ENCODE measurements at regions not wholly inside any gene's neighbourhood (a gene's known extent, or its start where the extent isn't known, plus 50 kb on each side); places are given as distances from the start of the nearest gene placed in this dataset.

DNA sequence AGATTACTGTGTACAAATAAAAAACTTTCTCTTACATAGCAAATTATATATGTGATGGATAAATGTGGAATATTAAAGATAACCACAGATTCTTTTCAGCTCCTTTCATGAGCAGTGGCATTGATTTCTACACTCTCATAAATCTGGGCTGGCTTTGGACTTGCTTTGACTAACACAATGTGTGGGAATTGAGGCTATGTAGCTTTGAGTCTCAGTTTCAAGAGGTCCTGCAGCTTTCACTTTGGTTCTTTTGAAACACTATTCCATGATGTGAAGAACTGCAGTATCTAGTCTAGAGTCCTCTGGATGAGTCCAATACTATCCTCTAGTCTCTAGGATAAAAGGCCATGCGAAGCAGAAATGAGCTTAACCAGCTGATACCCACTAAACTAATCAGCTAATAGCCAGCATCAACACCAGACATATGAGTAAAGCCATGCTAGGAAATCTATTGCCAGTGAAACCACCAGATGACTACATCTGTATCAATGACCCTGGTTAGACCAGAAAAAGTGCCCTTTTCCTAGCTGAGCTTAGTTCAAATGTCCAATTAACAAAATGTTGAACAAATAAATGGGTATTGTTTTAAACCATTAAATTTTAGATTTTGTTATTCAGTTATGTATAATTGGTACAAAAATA is 274.9 kb upstream of the ZPLD1 start:
- DNase-seq: no peak

DNA sequence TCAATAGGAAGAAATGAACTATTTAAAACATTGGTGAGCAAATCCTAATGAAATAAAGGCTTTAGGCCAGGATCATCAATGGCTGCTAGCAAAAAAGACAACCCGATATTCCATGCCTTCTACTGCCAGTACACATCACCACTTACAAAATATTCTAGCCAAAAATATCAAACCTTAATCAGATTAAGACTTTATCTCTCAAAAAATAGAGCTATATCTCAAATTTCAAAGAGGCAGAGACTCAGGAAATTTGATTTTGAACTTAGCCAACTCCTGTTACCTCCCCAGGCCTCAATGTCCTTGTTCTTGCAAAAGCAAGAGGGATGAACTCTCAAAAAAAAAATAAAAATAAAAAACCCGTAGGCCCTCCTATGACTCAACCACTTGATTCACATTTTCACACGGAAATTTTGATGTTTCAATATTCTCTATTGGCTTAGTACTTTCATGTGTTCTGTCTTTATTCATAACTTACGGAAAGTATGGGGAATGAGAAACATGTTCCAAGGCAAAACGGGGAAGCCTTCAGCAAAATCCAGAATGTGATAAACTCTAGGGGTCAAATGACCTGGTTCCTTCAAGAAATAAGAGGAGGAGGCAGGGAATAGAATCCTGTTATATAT is 273.3 kb upstream of the ZPLD1 start:
- no peak for DNase-seq

DNA sequence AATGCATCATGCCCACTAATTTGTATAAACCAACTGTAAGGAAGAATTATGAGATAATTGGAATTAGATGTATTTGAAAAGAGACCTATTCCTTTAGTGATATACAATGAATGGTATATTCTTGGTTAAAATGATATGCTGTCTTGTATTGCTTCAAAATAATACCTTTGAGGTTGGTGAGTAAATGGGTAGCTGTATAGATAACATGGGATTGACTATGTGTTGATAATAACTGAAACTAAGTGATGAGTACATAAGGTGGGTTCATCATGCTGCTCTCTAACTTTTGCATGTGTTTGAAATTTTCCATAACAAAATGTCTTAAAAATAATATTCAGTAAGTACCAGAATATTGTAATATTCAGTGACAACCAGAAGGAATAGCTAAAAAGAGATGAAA is 272.6 kb upstream of the ZPLD1 start:
- DNase-seq: no peak

DNA sequence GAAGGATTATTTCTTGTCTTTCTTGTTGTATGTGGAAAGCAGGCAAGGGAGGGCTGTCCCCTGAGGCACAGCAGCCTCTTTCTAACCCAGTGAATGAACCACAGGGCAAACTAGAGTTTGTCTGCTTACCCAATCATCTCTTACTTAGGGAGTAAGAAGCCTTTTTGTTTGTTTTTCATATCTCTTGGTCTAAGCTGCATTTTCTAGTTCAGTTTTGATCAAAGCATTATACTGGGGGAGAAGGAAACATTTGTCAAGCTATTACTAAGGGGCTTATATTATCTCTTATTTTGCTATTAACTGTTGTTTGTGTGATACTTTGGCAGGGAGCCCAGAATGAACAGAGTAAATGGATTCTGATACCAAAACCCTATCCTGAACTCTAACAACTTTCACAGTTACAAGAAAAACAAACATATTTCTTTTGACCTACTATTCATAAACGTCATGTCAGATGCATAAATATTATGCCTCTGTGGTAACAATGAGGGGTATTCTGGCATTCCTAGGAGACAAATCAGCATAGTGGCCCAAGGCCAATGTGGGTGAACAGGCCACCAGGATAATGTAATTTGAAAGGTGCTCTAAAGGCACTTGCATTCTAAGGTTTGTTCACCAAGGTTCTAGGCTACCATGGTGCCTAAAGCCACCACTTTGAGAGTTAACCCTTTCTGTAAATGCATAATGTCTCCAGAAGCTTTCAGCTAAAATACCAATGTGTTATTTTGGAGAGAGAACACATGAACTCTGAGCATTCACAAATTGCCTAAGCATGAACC is 271.6 kb upstream of the ZPLD1 start:
- DNase-seq: no peak

DNA sequence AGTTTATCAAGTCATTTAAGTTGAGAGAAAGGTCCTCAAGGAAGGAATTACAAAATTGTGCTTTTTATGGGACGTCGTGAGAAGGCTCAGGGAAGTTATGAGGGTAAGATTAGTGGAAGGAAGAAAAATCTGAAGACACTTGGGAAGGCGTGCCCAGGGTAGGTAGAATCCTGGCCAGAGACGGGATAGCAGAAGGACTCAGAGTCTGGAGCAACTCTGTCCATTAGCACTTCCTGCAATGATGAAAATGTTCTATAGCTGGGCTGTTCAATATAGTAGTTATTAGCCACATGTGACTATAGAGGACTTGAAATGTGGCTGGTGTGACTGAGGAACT is 271.0 kb upstream of the ZPLD1 start:
- no peak for DNase-seq

DNA sequence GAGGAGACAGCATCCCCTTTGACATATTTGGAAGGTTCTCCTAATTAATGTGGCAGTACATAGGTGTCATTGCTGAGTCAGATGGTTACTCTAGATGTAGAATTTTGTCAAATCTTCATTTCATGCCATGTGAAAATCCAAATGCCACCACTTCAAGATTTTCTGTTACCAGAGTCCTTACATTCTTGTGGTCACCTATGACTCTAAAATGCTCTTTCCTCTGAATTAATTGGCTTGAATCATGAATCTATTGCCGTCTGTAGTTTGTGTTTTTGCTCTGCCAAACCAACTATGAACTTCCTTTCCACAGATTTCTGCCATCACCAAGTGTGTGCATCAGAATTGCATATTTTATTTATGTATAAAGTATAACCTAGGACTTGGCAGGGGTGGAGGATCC is 269.4 kb upstream of the ZPLD1 start:
- DNase-seq: no peak

DNA sequence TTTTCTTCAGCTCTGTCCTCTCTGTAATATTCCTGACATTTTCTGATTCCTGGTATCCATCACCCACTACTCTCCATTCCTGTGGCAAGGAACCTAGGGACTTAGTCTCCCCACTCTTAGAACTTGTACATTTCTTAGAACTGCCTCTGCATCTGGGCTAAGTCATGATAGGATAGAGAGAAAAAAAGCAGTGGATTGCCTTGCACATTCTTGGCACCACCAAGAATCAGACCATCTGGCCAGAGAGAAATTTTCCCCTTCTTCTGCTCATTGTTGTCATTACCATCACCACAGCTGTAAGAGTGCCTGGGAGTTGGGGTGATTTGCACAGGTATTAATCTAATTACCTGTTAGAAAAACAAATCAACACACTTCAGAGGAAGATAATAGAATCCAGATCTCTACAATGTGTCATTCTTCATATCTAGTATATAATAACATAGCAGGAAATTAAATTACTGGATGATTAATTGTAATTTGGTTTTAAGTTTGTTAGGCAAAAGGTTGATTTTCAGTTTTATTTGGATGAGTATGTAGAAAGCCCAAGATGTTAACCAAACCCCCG is 264.8 kb upstream of the ZPLD1 start:
- no peak for DNase-seq

DNA sequence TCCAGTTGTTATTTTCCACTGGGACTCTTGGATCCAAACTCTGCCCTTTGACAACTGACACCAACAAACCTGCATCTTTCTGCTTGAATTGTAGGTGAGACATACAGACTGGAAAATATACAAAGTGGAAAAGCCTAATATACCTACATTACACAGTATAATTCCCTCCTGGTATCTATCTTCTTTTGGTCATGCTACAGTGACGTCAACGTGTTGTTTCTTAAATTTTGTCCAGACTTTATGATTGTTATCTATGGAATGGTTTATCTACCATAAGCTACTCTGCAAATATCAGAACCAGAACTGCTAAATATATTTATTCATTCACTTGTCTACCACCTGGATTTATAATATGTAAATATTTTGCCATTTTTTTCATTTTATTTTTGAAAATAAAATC is 264.3 kb upstream of the ZPLD1 start:
- DNase-seq: no peak

DNA sequence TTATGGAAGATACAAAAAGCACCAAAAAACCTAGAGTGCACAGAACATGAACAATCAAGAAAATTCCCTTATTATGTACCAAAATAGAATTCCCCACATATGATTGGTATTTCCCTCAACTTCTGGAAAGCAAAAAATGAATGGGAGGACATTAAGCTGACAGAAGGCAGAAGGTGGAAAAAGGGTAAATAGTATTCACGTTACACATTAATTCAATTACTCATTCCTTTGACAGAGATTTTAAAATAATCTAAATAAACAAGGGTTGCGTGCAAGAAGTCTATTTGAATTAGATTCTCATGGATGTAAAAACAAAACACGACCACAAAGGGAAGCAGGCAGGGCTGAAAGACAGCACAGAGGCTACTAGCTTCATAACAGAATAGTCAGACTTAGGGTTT is 260.5 kb upstream of the ZPLD1 start:
- DNase-seq: no peak

DNA sequence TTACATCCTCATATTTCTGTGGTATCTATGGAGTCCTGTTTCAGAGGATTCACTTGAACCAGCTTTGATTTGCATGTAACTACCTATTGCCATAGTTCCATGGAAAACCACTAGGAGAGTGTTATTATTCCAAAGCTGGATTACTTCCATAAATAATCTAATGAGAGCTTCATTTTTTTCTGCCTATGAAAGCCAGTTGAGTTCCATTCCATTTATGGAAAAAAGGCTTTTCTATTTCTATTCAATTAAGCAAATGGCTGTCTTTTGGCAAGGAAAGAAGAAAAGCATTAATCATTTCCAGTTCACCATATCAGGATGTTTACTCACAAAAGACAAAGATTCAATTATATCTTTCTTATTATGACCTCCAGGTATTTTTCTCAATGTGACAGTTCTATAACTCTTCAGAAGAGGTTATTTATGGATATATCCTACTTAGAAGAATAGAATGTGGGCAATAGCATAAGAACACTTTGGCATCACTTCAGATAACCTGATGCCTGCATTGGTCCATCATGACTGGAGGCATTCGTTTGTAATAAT is 259.9 kb upstream of the ZPLD1 start:
- no peak for DNase-seq

DNA sequence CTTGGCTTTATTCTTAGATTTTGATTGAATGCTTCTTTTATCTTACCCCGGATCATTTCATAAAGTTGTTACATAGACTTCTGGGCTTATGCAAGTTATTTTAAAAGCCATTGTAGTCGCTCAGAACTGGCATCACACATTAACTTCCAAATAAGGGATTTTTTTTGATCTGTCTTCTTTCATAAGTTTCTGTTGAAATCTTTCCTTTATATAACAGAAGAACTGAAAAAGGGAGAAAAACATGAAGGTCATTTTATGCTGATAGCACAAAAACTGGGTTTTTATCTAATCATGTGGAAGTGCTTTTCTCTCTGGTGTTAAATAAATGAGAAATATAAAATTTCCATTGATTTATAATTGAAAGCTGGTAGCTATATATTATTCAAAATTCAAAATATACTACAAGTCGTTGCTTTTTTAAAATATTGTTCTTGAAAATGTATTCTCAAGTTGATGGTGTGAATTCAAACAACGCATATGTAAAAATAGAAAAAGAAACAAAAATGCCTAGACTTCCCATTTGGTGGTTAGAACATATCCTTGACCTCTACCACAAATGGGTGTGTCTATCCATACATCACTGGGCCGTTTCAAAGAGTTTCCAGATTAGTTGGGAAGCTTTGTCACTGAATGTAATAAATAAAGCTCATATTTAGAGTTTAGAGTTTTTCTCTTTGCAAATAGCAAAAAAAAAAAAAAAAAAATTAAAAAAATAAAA is 258.3 kb upstream of the ZPLD1 start:
- no peak for DNase-seq

DNA sequence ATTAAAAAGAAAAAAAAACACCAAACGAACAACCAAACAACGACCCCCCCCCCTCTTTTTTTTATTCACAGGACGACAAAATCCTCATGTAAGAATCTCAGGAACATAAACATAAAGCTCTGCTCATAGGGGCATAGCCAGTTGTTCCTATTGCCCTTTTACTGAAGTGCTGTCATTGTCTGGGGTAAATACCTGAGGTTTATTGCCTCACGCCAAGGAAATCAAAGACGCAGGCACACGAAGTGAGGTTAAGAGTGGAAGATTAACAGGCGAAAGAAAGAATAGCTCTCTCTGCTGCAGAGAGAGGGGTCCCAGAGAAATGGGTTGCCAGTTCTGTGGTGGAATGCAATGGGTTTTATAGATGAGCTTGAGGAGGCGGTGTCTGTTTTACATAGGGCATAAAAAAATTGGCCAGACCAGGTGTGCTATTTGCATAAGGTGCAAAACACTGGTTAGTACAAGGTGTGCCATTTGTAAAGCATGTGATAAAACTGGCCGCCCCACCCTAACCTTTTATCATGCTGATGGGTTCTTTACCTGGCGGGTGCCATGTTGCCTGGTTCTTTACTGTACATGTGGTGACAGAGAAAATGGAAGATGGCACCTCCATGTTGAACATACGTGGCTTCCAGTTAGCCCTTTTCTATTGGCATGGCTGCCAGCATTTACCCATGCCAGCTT is 257.6 kb upstream of the ZPLD1 start:
- DNase-seq: no peak

DNA sequence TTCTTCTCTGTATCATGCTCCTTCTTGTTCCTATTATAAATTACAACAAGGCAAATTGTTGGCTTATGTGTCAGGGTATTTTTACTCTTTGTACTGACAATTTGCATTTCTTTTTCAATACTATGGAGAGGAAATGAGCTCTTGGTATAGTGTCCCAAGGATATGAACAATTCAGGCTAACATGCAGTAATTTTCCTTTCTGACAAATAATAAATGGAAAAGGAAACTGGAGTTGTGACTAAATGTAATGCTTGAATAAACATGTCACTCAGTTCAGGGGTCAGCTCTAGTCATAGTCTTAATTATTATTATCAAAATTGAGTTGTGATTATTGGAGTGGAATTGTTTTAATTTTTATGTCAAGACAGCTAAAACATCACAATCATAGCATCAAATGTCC is 256.0 kb upstream of the ZPLD1 start:
- no peak for DNase-seq

DNA sequence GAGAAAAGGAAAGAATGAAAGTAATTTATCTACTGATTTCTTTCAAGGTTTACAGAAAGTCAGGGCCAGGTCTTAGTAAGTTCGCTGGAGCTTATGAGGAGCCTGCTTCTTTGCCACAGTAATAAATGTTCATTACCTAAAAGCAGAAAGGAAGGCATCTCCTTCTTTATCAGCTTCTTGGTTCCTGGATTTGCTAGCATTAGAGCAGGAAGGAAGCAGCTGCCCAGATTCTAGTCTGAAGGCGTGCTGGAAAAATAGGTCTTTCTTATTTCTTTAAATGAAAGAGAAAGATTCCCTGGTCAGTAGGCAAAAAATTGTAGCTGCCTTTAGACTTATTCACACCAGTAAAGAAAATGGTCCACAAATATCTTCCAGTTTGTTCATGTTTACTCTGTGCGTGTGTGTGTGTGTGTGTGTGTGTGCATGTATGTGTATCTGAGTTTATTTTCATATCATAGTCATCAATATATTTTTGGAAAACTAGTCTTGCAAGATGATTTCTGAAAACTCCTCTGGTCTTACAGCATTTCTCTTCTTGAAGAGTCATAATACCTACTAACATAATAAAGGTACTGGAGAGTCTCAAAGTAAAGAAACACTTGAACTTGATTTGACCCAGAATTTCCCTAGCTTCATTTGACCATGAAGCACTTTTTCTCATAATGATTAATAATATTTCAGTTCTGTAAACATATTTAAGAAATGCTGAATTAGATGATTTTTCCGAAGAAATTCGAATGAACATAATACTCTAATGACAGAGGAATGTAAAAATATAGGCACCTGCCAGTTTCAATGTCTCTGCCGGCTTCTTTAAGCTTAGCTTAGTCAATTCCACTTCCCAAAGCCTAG is 255.3 kb upstream of the ZPLD1 start:
- no peak for DNase-seq

DNA sequence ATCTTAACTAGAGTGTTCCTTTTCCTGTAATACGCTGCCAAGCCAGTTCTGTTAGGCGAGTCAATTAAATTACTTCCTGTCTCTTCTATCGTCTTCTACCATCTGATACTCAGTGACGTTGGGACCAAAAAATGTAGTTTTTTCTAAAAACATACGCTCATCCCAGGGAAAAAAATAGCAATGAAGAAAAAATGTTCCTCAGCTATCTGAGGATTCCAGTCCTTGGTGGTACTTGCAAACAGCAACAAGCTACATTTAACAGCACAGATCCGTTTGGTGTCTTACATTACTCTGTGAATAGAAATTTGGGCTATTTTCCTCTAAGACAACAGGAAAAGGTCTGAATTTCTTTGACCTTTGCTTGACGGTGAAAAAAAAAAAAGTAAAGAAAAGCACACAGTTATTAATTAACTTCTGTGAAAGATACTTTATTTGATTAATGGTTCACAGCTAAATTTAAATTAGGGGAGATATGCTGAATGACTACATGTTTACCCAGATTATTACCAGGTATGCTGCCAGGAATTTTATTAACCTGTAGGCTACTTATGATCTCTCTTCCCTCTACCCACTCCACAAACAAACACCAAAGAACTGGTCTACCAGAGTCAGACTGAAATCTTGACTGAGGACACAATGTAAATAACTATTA is 254.4 kb upstream of the ZPLD1 start:
- peak; percentile 62 for DNase-seq

DNA sequence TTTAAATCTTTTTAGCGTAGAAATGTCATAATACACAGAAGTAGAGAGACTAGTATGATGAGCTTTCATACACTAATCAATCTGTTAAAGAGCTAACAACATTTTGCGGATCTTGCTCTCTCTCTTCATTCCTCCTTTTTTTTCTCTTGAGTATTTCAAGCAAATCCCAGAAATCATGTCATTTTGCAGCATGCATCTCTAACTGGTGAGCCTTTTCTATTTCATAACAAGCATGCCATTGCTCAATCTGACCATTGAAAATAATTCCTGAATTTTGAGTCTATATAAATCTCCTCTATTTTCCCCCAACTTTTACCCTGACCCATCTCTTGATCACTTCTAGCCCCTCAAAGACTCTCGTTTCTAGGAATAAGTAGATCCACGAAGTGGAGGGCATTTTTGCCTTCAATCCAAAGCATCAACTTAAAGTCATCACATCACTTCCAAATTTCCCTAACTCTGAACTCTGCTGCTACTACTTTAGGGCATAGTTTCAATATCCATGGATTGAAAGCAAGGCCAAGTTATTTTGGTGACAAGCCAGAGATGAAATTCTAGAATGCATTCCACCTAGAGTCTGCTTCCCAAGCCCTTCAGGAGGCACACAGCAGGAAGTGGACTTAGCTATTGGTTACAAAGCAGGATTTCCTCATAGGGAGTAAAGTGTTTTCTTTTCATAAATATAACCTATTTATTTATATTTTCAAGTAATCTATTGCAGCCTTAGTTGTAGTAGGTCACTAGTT is 253.5 kb upstream of the ZPLD1 start:
- DNase-seq: peak; percentile 75

DNA sequence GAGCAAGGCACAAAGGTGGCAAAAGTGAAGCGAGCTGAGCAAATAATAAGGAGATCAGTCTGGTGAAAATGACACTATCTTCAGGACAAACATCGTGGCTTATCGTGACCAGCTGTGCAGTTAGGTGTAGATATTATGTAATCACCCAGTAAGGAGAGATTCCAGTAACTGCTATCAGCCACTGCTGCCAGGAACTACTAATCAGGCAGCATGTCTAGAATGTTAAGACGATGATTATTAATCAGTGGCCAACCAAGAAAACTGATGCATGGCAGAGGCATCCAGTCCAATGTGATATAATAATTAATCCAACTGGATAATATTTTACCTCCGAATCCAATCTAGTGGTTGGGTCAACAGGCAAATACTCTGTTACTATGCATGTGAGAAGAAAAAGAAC is 252.7 kb upstream of the ZPLD1 start:
- DNase-seq: no peak

DNA sequence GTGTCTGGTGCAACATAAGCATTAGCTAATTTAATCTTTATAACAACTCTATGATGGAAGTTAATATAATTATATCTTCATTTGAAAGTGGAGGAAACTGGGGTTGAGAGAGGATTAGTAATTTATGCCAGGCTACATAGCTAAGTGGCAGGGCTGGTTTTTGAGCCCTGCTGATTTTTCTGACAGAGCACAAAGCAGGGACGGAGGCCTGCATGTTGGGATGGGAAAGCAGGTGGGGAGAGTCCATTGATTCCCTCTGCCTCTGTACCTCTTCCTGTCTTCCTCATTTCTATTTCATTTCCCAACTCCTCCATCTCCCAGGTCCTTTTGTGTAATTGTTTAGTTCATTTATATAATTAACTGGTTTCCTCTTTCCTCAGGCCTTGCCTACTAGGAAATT is 251.6 kb upstream of the ZPLD1 start:
- no peak for DNase-seq

DNA sequence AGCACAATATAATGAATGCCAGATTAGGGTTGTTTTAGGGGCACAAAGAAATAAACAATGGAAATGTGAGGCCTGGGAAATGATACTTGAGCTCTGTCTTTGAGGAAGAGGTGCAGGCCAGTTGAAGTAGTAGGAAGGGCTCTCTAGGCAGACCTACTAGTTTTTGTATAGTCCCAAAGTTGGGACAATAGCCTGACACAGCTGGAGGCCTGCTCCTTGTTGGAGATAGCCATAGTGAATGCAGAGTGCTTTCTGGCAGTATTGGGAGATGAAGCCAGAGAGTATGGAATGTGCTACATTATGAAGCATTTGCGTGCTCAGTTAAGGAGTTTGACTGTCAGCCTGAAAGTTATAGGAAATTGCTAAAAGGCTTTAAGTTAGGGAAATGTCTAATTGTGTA is 251.2 kb upstream of the ZPLD1 start:
- DNase-seq: no peak

DNA sequence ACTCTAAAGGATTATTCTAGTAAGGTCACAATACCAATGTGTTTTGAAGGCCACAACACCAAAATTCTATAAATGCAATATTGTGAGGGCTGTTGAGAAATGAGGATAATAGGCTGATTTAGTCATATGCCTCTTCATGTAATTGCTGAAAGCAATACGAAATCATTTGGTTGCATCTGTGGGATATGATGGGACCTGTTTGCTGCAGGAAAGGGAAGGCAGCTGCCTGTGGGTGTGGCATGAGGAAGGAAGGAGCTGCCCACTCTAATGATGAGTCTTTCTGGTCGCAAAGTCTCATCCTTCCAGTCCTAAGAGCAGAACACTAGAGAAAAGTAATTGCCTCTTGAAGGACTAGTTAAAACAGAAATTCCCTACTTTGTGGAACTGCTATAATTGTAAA is 245.3 kb upstream of the ZPLD1 start:
- no peak for DNase-seq

Measured in tongue (tissue), 1 donor.